ENCODE measurements at regions not wholly inside any gene's neighbourhood (a gene's known extent, or its start where the extent isn't known, plus 50 kb on each side); places are given as distances from the start of the nearest gene placed in this dataset.

GRCh38 chr16:80862160-80862705, 57.8 kb upstream of the CDYL2 start:
- Histone ChIP-seq H3K4me1 (ENCODE audit: control insufficient read depth in 1 of 2, insufficient read depth in 2 of 2, low read length in 2 of 2) (no peaks in the 10 kb centered on the region), H2AFZ (ENCODE audit: low read depth, low read length, poor library complexity, severe bottlenecking) (no peak overlapping the region), H3K79me2 (ENCODE audit: insufficient read depth, low read length) (no peaks in the 10 kb centered on the region), H3K4me3 (replicated peaks in 1 of 2; ENCODE audit: low read depth in 1 of 2, low read length in 2 of 2) (no peak overlapping the region), H3K27ac (ENCODE audit: low read depth, low read length) (no peak overlapping the region), H3K9ac (ENCODE audit: low read length) (no peak overlapping the region), H3K9me3 (ENCODE audit: control insufficient read depth in 1 of 2, insufficient read depth in 1 of 2, low read depth in 1 of 2, low read length in 2 of 2) (peaks cover 0 to 6% of the 10 kb centered on the region in 2 experiments; a peak in 1 of 4 replicates), H3K4me2 (ENCODE audit: low read length) (no peak overlapping the region), H3K9me2 (ENCODE audit: insufficient read depth) (no peaks in the 10 kb centered on the region), H3K27me3 (ENCODE audit: insufficient read depth, low read length) (0 out of 2 replicates have a peak, but pooled peaks cover 3% of the 10 kb centered on the region), H3K36me3 (ENCODE audit: control insufficient read depth in 1 of 2, insufficient read depth in 2 of 2, low read length in 2 of 2) (no peaks in the 10 kb centered on the region), H4K20me1 (ENCODE audit: insufficient read depth) (no peaks in the 10 kb centered on the region)
- intact Hi-C loops (cut with micrococcal nuclease), result no loop called here
- ChIA-PET CTCF (no interaction called here), RAD21 (ENCODE audit: low non-redundant PET in 1 of 2, low total read pairs in 2 of 2, uncharacterized antibody in 2 of 2, unreplicated experiment in 2 of 2) (no interaction called here), POLR2A (no interaction called here)
- no peak for TF ChIP-seq ATF3 (IDR thresholded peaks at IDR 0.05)
- TF ChIP-seq YY1 (IDR thresholded peaks at IDR 0.05; ENCODE audit: extremely low read depth, insufficient replicate concordance, low read depth, low read length), result no peak
- TF ChIP-seq SP1 (IDR thresholded peaks at IDR 0.05; ENCODE audit: low read depth), result no peak
- no peak for TF ChIP-seq POLR2AphosphoS5 (IDR thresholded peaks at IDR 0.05; ENCODE audit: low read depth, low read length)
- no peak for TF ChIP-seq EZH2 (IDR thresholded peaks at IDR 0.05)
- no peak for TF ChIP-seq MAX (IDR thresholded peaks at IDR 0.05)
- no peak for TF ChIP-seq CTCF (IDR thresholded peaks at IDR 0.05 in 2 of 3, conservative IDR thresholded peaks at IDR 0.05 in 1 of 3; ENCODE audit: borderline replicate concordance in 1 of 3, insufficient read depth in 1 of 3, low read depth in 2 of 3, low read length in 2 of 3)
- TF ChIP-seq ZFX (IDR thresholded peaks at IDR 0.05), result no peak
- TF ChIP-seq ZNF274 (IDR thresholded peaks at IDR 0.05; ENCODE audit: low read depth, low read length), result no peak
- no peak for TF ChIP-seq RAD21 (IDR thresholded peaks at IDR 0.05; ENCODE audit: low read depth)
- TF ChIP-seq TCF7L2 (IDR thresholded peaks at IDR 0.05; ENCODE audit: borderline replicate concordance, extremely low read depth, insufficient read depth, insufficient read length), result no peak
- no peak for TF ChIP-seq SRF (IDR thresholded peaks at IDR 0.05; ENCODE audit: low read depth)
- no peak for TF ChIP-seq SIN3A (IDR thresholded peaks at IDR 0.05; ENCODE audit: low read depth)
- no peak for TF ChIP-seq EGR1 (IDR thresholded peaks at IDR 0.05; ENCODE audit: low read depth)
- TF ChIP-seq POLR2A (IDR thresholded peaks at IDR 0.05; ENCODE audit: borderline replicate concordance, extremely low read depth, insufficient read depth, insufficient read length), result no peak
- no peak for TF ChIP-seq JUND (IDR thresholded peaks at IDR 0.05)
- no peak for TF ChIP-seq FOSL1 (IDR thresholded peaks at IDR 0.05; ENCODE audit: low read depth)
- TF ChIP-seq ZBTB33 (IDR thresholded peaks at IDR 0.05; ENCODE audit: extremely low read depth, insufficient replicate concordance, low read length), result no peak
- no peak for TF ChIP-seq REST (IDR thresholded peaks at IDR 0.05; ENCODE audit: low read depth)
- no peak for TF ChIP-seq ELF1 (IDR thresholded peaks at IDR 0.05; ENCODE audit: borderline replicate concordance, low read depth)
- BruUV-seq (replicated peaks), result no TSS peak
- DNase-seq (ENCODE audit: low read depth, low spot score) (no peak), ATAC-seq (no peak)

Data from HCT116 (cell line).